ENCODE measurements at regions not wholly inside any gene's neighbourhood (a gene's known extent, or its start where the extent isn't known, plus 50 kb on each side); places are given as distances from the start of the nearest gene placed in this dataset.
"Not testable (repeated sequence)": the region's sequence is repeated elsewhere in the genome, so short reads cannot be mapped to it uniquely, and the experiment has no call there.

DNA sequence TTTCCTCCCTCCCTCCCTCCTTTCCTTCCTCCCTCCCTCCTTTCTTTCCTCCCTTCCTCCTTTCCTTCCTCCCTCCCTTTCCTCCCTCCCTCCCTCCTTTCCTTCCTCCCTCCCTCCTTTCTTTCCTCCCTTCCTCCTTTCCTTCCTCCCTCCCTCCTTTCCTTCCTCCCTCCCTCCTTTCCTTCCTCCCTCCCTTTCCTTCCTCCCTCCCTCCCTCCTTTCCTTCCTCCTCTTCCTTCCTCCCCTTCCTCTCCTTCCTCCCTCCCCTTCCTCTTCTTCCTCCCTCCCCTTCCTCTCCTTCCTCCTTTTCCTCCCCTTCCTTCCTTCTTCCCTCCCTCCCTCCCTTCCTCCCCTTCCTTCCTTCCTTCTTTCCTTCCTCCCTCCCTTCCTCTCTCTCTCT is 748.5 kb downstream of the EPHA4 start:
- not testable (repeated sequence) for H3K27ac Mint-ChIP-seq (ENCODE audit: low read depth); H3K4me1 Mint-ChIP-seq; H3K36me3 Mint-ChIP-seq (ENCODE audit: insufficient read depth); H3K4me3 Mint-ChIP-seq; ATAC-seq (replicated peaks; ENCODE audit: extremely low read depth, poor library complexity, severe bottlenecking); DNase-seq (ENCODE audit: low spot score in 2 of 2); H3K9me3 Mint-ChIP-seq
- H3K27me3 Mint-ChIP-seq = peaks cover 30% of the 10 kb centered on the region

DNA sequence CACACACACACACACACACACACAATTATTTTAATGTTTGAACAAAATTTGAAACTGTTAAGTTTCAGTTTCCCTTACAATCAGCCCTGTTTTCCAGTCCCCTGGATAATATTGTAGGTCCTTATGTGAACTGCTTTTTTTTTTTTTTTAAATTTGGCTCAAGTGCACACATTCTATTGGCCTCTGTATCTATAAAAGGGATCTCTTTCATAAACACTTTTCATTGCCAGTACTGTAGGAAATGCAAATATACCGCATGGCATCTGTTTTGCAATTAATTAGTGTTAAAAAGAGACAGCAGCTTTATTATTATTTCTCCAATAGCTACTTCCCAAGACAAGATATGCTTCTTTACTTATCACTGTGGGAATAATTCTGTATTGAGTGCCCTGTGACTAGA is 738.7 kb downstream of the EPHA4 start:
- peaks cover 9% of the 10 kb centered on the region for H3K27me3 Mint-ChIP-seq
- DNase-seq (ENCODE audit: low spot score in 2 of 2) = no peak
- no peak overlapping the region for H3K4me3 Mint-ChIP-seq
- no peaks in the 10 kb centered on the region for H3K4me1 Mint-ChIP-seq
- no peak for ATAC-seq (replicated peaks; ENCODE audit: extremely low read depth, poor library complexity, severe bottlenecking)
- H3K36me3 Mint-ChIP-seq (ENCODE audit: insufficient read depth) = no peaks in the 10 kb centered on the region
- H3K27ac Mint-ChIP-seq (ENCODE audit: low read depth) = no peak overlapping the region
- H3K9me3 Mint-ChIP-seq = no peaks in the 10 kb centered on the region

DNA sequence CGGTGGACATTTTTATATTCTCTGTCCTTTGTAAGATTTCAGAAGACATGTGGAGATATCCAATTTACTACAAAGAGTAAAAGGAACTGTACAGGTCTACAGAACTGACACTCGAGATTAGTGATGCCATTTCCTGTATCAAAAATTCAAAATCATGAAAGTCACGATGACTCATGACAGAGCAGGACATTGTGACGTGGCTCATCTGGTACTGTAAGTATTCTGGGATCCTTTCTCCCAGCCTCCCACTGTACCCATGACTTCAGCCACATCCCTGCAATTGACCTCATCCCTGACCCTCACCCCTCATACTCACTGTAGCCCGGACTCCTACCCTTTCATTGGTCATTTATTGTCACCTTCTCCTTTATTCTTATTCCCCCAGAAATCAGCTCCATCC is 736.5 kb downstream of the EPHA4 start:
- Mint-ChIP-seq H3K4me3 (no peak overlapping the region), H3K4me1 (no peaks in the 10 kb centered on the region), H3K36me3 (ENCODE audit: insufficient read depth) (no peaks in the 10 kb centered on the region)

DNA sequence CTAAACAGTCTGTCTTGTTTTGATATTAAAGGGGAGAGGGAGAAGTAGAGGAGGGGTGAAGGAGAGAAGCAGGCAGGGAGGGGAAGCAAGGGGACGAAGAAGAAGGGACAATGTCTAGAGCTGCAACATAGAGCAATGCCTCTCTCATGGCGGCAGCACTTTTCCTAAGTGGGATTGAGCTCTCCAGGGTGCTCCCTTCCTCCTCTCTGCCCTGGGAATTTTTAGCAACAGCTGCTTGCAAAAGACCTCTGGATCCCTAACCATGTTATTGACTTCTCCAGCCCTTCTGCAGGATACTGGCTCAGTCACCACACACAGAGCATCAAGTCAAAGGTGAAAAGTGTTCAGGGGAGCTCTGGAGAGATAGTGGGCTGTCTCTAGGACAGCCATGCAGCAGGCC is 734.9 kb downstream of the EPHA4 start:
- peaks cover 9% of the 10 kb centered on the region for H3K27me3 Mint-ChIP-seq
- H3K4me1 Mint-ChIP-seq = no peaks in the 10 kb centered on the region
- no peak overlapping the region for H3K4me3 Mint-ChIP-seq
- H3K27ac Mint-ChIP-seq (ENCODE audit: low read depth) = no peak overlapping the region
- no peaks in the 10 kb centered on the region for H3K36me3 Mint-ChIP-seq (ENCODE audit: insufficient read depth)
- DNase-seq (ENCODE audit: low spot score in 2 of 2) (no peak), ATAC-seq (replicated peaks; ENCODE audit: extremely low read depth, poor library complexity, severe bottlenecking) (no peak)
- H3K9me3 Mint-ChIP-seq = no peaks in the 10 kb centered on the region

More for the DNA sequence above, 736.5 kb downstream of the EPHA4 start:
- H3K9me3 Mint-ChIP-seq = no peaks in the 10 kb centered on the region
- ATAC-seq (replicated peaks; ENCODE audit: extremely low read depth, poor library complexity, severe bottlenecking) (no peak), DNase-seq (ENCODE audit: low spot score in 2 of 2) (no peak)
- peaks cover 9% of the 10 kb centered on the region for H3K27me3 Mint-ChIP-seq
- no peak overlapping the region for H3K27ac Mint-ChIP-seq (ENCODE audit: low read depth)

DNA sequence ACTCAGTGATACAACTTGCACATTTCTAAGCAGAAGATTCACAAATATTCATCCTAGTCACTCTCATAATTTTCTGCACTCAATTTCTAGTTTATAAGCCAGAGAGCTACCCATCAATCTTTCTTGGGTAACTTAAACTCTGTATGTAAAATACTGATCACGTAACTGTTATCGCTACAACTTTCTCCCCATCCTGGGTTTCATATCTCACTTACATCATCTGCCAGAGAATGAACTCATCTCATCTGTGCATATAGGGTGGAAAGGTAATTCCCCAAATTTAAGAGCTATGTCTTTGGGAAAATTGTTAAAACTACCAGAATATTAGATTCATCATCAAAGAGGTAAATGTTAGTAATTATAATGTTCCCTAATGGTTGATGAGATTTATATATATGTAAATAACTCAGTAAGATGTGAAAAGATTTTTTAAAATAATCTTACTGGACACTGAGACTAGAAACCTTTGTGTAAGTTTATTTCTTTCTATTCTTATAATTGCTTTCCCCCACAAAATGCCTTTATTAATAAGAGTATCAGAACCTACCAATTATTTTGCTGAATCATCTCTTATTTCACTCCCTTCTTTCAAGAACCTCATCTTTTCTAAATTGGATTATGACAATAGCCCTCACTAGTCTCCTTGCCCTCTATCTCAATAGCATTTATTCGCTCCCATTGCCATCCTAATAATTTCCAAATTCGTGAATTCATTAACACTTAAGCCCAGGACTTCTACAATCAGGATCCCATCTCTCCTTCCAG is 729.0 kb downstream of the EPHA4 start:
- Mint-ChIP-seq H3K27me3 (peaks cover 30% of the 10 kb centered on the region), H3K4me3 (no peak overlapping the region), H3K27ac (ENCODE audit: low read depth) (no peak overlapping the region), H3K9me3 (no peaks in the 10 kb centered on the region), H3K36me3 (ENCODE audit: insufficient read depth) (no peaks in the 10 kb centered on the region), H3K4me1 (no peaks in the 10 kb centered on the region)
- DNase-seq (ENCODE audit: low spot score in 2 of 2) (no peak), ATAC-seq (replicated peaks; ENCODE audit: extremely low read depth, poor library complexity, severe bottlenecking) (no peak)

DNA sequence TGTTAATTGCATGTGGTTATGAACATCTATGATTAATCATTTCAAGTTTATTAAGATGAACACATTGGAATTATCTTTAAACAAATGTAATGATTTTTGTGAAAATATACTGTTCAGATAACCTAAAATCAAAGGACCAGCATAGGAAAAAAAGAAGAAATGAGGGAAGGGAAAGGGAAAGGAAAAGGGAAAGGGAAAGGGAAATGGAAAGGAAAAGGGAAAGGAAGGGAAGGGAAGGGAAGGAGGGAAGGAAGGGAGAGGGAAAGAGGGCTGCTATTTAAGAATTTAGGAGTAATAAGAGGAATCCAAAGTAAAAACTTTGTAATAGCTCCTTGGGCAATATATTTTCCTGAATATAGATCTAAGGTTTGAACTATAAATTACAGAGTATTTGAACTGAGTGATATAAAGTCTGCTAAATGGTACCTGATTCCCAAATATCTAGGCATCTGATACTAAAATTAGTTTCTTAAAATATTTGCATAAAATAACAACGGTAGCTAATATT is 726.3 kb downstream of the EPHA4 start:
- H3K4me3 Mint-ChIP-seq = no peak overlapping the region
- no peaks in the 10 kb centered on the region for H3K4me1 Mint-ChIP-seq
- DNase-seq (ENCODE audit: low spot score in 2 of 2) (no peak), ATAC-seq (replicated peaks; ENCODE audit: extremely low read depth, poor library complexity, severe bottlenecking) (no peak)
- no peak overlapping the region for H3K27ac Mint-ChIP-seq (ENCODE audit: low read depth)
- no peaks in the 10 kb centered on the region for H3K36me3 Mint-ChIP-seq (ENCODE audit: insufficient read depth)
- H3K9me3 Mint-ChIP-seq = no peaks in the 10 kb centered on the region
- H3K27me3 Mint-ChIP-seq = peaks cover 30% of the 10 kb centered on the region

DNA sequence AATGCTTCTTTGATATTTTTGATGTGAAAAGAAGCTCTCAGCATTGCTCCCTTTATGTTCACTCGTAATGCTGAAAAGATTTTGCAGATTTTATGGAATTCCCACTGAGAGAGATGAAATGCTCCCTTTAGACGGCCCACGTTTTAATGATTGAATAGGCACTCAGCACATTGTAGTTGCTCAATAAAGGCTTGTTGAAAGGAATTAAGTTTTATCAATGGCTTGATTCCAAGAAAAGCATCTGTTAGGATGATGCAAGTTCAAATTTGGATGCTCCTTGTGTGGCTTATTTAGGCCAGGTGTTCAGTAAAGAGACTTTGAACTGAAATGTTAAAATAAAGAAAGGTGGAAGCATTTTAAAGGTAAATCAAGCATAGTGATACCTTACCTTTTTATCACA is 725.1 kb downstream of the EPHA4 start:
- DNase-seq (ENCODE audit: low spot score in 2 of 2) (no peak), ATAC-seq (replicated peaks; ENCODE audit: extremely low read depth, poor library complexity, severe bottlenecking) (no peak)
- Mint-ChIP-seq H3K4me1 (no peaks in the 10 kb centered on the region), H3K27ac (ENCODE audit: low read depth) (no peak overlapping the region), H3K9me3 (no peaks in the 10 kb centered on the region), H3K27me3 (peaks cover 30% of the 10 kb centered on the region), H3K4me3 (no peak overlapping the region), H3K36me3 (ENCODE audit: insufficient read depth) (no peaks in the 10 kb centered on the region)

DNA sequence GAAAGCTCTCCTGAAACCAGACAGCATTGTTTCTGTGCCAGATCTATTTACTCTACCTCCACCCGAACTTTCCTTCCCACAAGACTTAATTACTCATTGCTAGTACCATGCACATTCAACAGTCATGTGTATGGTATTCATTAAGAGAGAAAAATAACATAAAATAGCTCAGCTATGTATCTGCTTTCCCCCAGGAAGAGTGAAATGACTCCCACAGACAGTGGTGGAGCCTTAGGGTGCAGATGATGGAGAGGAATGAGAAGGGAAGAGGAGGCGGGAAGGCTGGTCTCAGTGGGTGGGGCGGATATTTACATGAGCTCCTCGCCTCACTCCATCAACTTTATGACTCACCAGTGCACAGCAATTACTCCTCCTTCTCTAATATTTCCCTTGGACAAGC is 724.5 kb downstream of the EPHA4 start:
- no peak overlapping the region for H3K4me3 Mint-ChIP-seq
- DNase-seq (ENCODE audit: low spot score in 2 of 2) (no peak), ATAC-seq (replicated peaks; ENCODE audit: extremely low read depth, poor library complexity, severe bottlenecking) (no peak)
- no peaks in the 10 kb centered on the region for H3K4me1 Mint-ChIP-seq
- H3K27ac Mint-ChIP-seq (ENCODE audit: low read depth) = no peak overlapping the region
- peaks cover 28% of the 10 kb centered on the region for H3K27me3 Mint-ChIP-seq
- no peaks in the 10 kb centered on the region for H3K9me3 Mint-ChIP-seq
- H3K36me3 Mint-ChIP-seq (ENCODE audit: insufficient read depth) = no peaks in the 10 kb centered on the region

DNA sequence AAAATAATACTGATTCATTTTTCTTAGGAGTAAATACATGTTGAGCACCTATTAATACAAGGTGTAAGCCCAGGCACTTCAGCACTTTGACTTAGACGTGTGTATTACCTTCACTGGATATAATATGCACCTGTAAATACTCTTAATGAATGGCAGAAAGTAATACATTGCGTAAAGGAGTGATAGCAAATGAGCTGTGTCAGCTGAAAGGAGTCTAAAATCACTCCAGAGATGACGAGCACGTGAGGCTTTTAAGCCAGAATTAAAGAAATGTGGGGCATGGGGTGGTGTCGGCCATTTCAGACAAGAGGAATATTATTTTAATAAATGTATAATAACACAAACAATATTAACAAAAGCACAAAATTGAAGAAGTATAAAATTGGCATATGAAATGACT is 722.7 kb downstream of the EPHA4 start:
- Mint-ChIP-seq H3K27ac (ENCODE audit: low read depth) (no peak overlapping the region), H3K36me3 (ENCODE audit: insufficient read depth) (no peaks in the 10 kb centered on the region), H3K4me3 (no peak overlapping the region), H3K4me1 (no peaks in the 10 kb centered on the region), H3K27me3 (peaks cover 22% of the 10 kb centered on the region), H3K9me3 (no peaks in the 10 kb centered on the region)
- no peak for DNase-seq (ENCODE audit: low spot score in 2 of 2)
- ATAC-seq (replicated peaks; ENCODE audit: extremely low read depth, poor library complexity, severe bottlenecking) = no peak

DNA sequence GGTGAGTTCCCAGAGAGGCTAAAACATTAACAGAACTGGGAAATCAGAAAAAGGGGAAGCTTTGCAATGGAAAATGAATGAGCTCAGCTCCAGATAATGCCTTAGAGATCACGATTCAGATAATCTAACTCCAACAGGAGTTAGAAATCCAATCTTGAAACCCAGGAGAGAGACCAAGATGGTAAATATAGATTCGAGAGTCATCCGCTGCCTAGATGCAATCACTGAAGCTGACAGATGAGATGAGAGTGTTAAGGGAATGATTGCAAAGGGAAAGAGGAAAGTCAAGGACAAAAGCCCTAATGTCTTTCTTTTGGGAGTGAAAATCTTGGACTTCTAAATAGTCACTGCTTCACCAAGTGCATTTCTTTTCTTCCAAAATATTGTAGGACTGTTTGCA is 722.0 kb downstream of the EPHA4 start:
- no peak overlapping the region for H3K27ac Mint-ChIP-seq (ENCODE audit: low read depth)
- no peaks in the 10 kb centered on the region for H3K4me1 Mint-ChIP-seq
- H3K27me3 Mint-ChIP-seq = peaks cover 21% of the 10 kb centered on the region

DNA sequence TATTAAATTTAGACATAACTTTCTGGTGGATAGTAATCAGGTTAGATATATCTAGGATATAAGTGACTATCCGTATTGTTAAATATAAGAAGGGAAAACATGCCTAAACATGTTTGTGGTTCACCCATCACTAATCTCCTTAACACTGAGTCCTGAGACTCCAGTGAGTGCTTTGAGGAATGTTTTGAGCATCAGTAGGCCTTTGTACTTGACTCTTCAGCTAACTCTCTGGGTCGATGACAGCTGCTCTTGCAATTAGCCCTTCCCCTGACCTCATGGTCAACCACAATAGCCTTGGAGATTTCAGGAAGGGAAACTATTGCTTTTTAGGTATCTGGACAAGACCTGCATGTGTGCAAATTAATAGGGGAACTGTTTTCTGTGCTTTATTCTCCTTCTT is 716.8 kb downstream of the EPHA4 start:
- peaks cover 12% of the 10 kb centered on the region for H3K27me3 Mint-ChIP-seq
- H3K36me3 Mint-ChIP-seq (ENCODE audit: insufficient read depth) = no peaks in the 10 kb centered on the region
- H3K9me3 Mint-ChIP-seq = no peaks in the 10 kb centered on the region
- H3K27ac Mint-ChIP-seq (ENCODE audit: low read depth) = no peak overlapping the region
- no peak overlapping the region for H3K4me3 Mint-ChIP-seq
- no peak for DNase-seq (ENCODE audit: low spot score in 2 of 2)
- H3K4me1 Mint-ChIP-seq = no peaks in the 10 kb centered on the region
- no peak for ATAC-seq (replicated peaks; ENCODE audit: extremely low read depth, poor library complexity, severe bottlenecking)

More for the DNA sequence above, 722.0 kb downstream of the EPHA4 start:
- ATAC-seq (replicated peaks; ENCODE audit: extremely low read depth, poor library complexity, severe bottlenecking) (no peak), DNase-seq (ENCODE audit: low spot score in 2 of 2) (no peak)
- no peaks in the 10 kb centered on the region for H3K36me3 Mint-ChIP-seq (ENCODE audit: insufficient read depth)
- H3K4me3 Mint-ChIP-seq = no peak overlapping the region
- H3K9me3 Mint-ChIP-seq = no peaks in the 10 kb centered on the region

DNA sequence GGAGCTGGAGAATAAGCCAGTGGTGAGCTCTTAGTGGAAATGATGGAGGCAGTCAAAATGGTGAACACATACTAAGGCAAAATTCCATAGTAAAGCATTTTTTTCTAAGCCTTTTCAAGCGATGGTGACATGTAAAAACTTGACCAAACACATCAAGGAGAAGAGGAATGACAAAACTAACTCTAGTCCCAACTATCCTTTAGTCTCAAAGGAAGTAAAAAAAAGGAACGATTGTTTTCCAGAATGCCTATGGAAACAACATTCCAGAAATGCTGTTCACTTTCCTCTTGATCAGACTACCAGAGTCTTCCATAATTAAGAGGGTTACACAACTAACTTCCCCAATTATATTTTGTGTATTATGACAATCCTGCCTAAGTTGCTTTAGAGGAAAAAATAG is 715.6 kb downstream of the EPHA4 start:
- DNase-seq (ENCODE audit: low spot score in 2 of 2) (no peak), ATAC-seq (replicated peaks; ENCODE audit: extremely low read depth, poor library complexity, severe bottlenecking) (no peak)
- Mint-ChIP-seq H3K4me3 (no peak overlapping the region), H3K9me3 (no peaks in the 10 kb centered on the region), H3K27me3 (peaks cover 12% of the 10 kb centered on the region), H3K27ac (ENCODE audit: low read depth) (no peak overlapping the region), H3K36me3 (ENCODE audit: insufficient read depth) (no peaks in the 10 kb centered on the region), H3K4me1 (no peaks in the 10 kb centered on the region)

DNA sequence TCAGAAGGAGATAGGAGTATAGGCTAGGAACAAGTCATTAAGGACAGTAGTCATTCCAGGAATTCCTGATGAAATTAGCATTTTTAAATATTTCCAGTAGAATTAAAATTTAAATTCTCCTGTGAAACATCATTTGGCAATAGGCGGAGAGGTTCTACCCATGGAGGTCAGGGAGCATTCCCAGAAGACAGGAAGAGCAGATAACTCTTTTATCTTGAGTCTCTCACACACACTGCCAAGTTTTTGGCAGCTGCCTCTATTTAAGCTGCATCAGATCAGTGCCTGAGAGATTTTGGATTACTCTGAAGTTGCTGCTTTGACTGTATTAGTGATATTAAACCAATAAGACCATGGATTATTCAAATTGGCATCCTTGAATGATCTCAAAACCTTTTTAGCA is 714.7 kb downstream of the EPHA4 start:
- Mint-ChIP-seq H3K27me3 (peaks cover 19% of the 10 kb centered on the region), H3K36me3 (ENCODE audit: insufficient read depth) (no peaks in the 10 kb centered on the region), H3K9me3 (no peaks in the 10 kb centered on the region), H3K27ac (ENCODE audit: low read depth) (no peak overlapping the region), H3K4me3 (no peak overlapping the region), H3K4me1 (no peaks in the 10 kb centered on the region)
- no peak for DNase-seq (ENCODE audit: low spot score in 2 of 2)
- ATAC-seq (replicated peaks; ENCODE audit: extremely low read depth, poor library complexity, severe bottlenecking) = no peak

All from central memory CD8-positive, alpha-beta T cell (primary cell).